AG04450 (cell line): ENCODE measurements at regions not wholly inside any gene's neighbourhood (a gene's known extent, or its start where the extent isn't known, plus 50 kb on each side); places are given as distances from the start of the nearest gene placed in this dataset.
"Not testable (repeated sequence)": the region's sequence is repeated elsewhere in the genome, so short reads cannot be mapped to it uniquely, and the experiment has no call there.

Experiments
- CTCF ChIA-PET: fragments of 300-600, 350-600 bp; formaldehyde crosslinking; extraction: SDS; loops from one replicate; lab custom pipeline; 2022; ENCODE audit warnings: antibody characterized with exemption, inconsistent platforms; lab: Charles Lee
- POLR2A ChIA-PET: fragments of 350-600 bp; formaldehyde crosslinking; extraction: SDS; loops from one replicate; lab custom pipeline; 2021; ENCODE audit warnings: antibody characterized with exemption, inconsistent platforms; lab: Yijun Ruan, JAX
- DNase-seq: peaks from one replicate; pipeline ENCODE4 v3.0.0-alpha.2; 2011; ENCODE audit warnings: low read depth, low spot score
- H3K27ac ChIP-seq: one replicate; pipeline ENCODE4 v1.5.1; 2012; ENCODE audit warnings: low read depth, low read length, control low read depth
- H3K27me3 ChIP-seq: one replicate; pipeline ENCODE4 v1.6.0; 2012; ENCODE audit warnings: low read length; ENCODE audit not compliant: control insufficient read depth, insufficient read depth
- H3K4me3 ChIP-seq: 2 replicates; pipeline ENCODE4 v1.5.1; 2011; ENCODE audit warnings: mild to moderate bottlenecking, low read depth, low read length, control low read depth
- H3K9me3 ChIP-seq: 2 replicates; pipeline ENCODE4 v1.5.1; 2012; ENCODE audit warnings: low read length; ENCODE audit not compliant: control insufficient read depth, insufficient read depth
- CTCF ChIP-seq: IDR thresholded peaks from 2 replicates; pipeline ENCODE4 v1.5.1; 2011; ENCODE audit warnings: low read depth, low read length, control low read depth, inconsistent platforms

- POLR2A ChIA-PET: no interaction called here
- Histone ChIP-seq H3K27me3 (no peaks in the 10 kb centered on the region), H3K27ac (no peak overlapping the region), H3K4me3 (no peak overlapping the region), H3K9me3 (no peaks in the 10 kb centered on the region)
- no peak for TF ChIP-seq CTCF
- CTCF ChIA-PET: no interaction called here
- no peak for DNase-seq
These were observed 641.3 kb upstream of the ZNF385D start for GRCh38 chr3:22392286-22392685.

DNA sequence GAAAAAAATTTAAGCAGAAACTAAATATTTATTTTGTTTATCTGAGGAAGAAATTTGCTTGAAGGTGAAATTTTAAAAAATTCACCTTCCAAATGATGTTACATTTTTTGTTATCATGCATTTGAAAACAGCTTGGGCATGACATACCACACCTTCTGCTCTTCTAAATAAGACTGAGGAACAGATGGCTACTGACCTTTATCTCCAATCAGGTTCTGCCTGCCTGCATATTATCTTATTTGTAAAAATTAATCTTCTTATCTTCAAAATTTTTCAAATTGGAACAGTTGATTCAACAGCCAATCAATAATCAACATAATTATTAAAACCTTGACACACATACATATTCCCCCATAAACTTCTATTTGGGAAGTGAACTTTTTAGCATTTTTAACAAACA, 641.8 kb upstream of the ZNF385D start:
- CTCF ChIA-PET: no interaction called here
- H3K9me3 ChIP-seq: no peaks in the 10 kb centered on the region
- DNase-seq: no peak
- no peaks in the 10 kb centered on the region for H3K27me3 ChIP-seq
- TF ChIP-seq CTCF: no peak
- H3K27ac ChIP-seq: no peak overlapping the region
- no peak overlapping the region for H3K4me3 ChIP-seq
- POLR2A ChIA-PET: no interaction called here

DNA sequence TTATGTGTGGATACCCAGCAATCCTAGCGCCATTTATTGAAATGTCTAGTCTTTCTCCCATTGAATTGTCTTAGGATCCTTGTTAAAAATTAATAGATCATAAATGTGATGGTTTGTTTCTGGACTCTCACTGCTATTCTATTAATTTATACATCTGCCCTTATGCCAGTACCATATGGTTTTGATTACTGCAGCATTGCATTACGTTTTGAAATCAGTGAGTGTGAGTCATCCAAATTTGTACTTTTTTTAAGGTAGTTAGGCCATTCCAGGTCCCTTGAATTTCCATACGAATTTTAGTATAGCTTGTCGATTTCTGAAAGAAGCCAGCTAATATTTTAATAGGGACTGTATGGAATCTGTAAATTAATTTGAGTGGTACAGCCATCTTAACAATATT, 648.6 kb upstream of the ZNF385D start:
- no peak for DNase-seq
- ChIA-PET CTCF (no interaction called here), POLR2A (no interaction called here)
- TF ChIP-seq CTCF: no peak
- Histone ChIP-seq H3K9me3 (no peaks in the 10 kb centered on the region), H3K4me3 (no peak overlapping the region), H3K27ac (no peak overlapping the region), H3K27me3 (no peaks in the 10 kb centered on the region)

- ChIA-PET POLR2A (no interaction called here), CTCF (no interaction called here)
- Histone ChIP-seq H3K27ac (no peak overlapping the region), H3K27me3 (no peaks in the 10 kb centered on the region), H3K4me3 (no peak overlapping the region), H3K9me3 (no peaks in the 10 kb centered on the region)
- DNase-seq: no peak
- TF ChIP-seq CTCF: no peak
These were observed 650.5 kb upstream of the ZNF385D start for GRCh38 chr3:22401499-22401898.

- no peak overlapping the region for H3K27ac ChIP-seq
- no peaks in the 10 kb centered on the region for H3K27me3 ChIP-seq
- H3K4me3 ChIP-seq: no peak overlapping the region
- no peak for TF ChIP-seq CTCF
- no peak for DNase-seq
- ChIA-PET CTCF (no interaction called here), POLR2A (no interaction called here)
- peaks cover 14% of the 10 kb centered on the region for H3K9me3 ChIP-seq
These were observed 663.2 kb upstream of the ZNF385D start for GRCh38 chr3:22414239-22414638.

- DNase-seq, H3K27ac ChIP-seq, CTCF ChIA-PET, POLR2A ChIA-PET, H3K27me3 ChIP-seq, H3K4me3 ChIP-seq: not testable (repeated sequence)
- peaks cover 14% of the 10 kb centered on the region for H3K9me3 ChIP-seq
These were observed 665.9 kb upstream of the ZNF385D start for GRCh38 chr3:22416838-22417446.
